Suprapubic skin (tissue), 4 donors: ENCODE measurements at regions not wholly inside any gene's neighbourhood (a gene's known extent, or its start where the extent isn't known, plus 50 kb on each side); places are given as distances from the start of the nearest gene placed in this dataset.

Experiments used
- DNase-seq, 2 donors: peaks; one replicate each; pipeline ENCODE4 v3.0.0-alpha.2; 2019; ENCODE audit warnings: low spot score in 2 of 2
- H3K27ac ChIP-seq: fragments of 200-600 bp; sonication (generic); one replicate; pipeline ENCODE4 v1.5.1; 2019
- H3K27me3 ChIP-seq: fragments of 200-600 bp; sonication (generic); one replicate; pipeline ENCODE4 v1.5.1; 2019
- H3K36me3 ChIP-seq: fragments of 200-600 bp; sonication (generic); one replicate; pipeline ENCODE4 v1.5.1; 2019
- H3K4me1 ChIP-seq: fragments of 200-600 bp; sonication (generic); one replicate; pipeline ENCODE4 v1.5.1; 2019
- H3K4me3 ChIP-seq: fragments of 200-600 bp; sonication (generic); one replicate; pipeline ENCODE4 v1.5.1; 2019; ENCODE audit warnings: mild to moderate bottlenecking
- H3K9me3 ChIP-seq: fragments of 200-600 bp; sonication (generic); one replicate; pipeline ENCODE4 v1.5.1; 2019
- EP300 ChIP-seq: sonication (generic); formaldehyde crosslinking; IDR thresholded peaks from one replicate; pipeline ENCODE4 v1.6.1; 2017; ENCODE audit warnings: antibody characterized with exemption
- POLR2A ChIP-seq, 2 donors: fragments of 450-650 bp; IDR thresholded peaks; one replicate each; pipeline ENCODE4 v1.6.1; 2017; ENCODE audit warnings: antibody characterized with exemption in 2 of 2, mild to moderate bottlenecking in 2 of 2, moderate library complexity in 2 of 2
- POLR2AphosphoS5 ChIP-seq, 3 donors: sonication (generic); formaldehyde crosslinking; IDR thresholded peaks; one replicate each; pipeline ENCODE4 v1.6.1; 2017; ENCODE audit warnings: antibody characterized with exemption in 3 of 3
- WGBS: methylation state at CpG from one replicate; pipeline ENCODE4 v1.1.5; 2018; 5-methylcytosine and 5-hydroxymethylcytosine counted together
- TF ChIP-seq, protein P1 (sequence below), 2 donors: fragments of 200-600 bp in 1 of 2; fragments of 450-650 bp in 1 of 2; sonication (generic) in 1 of 2; IDR thresholded peaks; one replicate each; pipeline ENCODE4 v1.5.1; 2016 to 2019; ENCODE audit warnings: antibody characterized with exemption in 2 of 2, mild to moderate bottlenecking in 1 of 2, moderate library complexity in 1 of 2

DNA sequence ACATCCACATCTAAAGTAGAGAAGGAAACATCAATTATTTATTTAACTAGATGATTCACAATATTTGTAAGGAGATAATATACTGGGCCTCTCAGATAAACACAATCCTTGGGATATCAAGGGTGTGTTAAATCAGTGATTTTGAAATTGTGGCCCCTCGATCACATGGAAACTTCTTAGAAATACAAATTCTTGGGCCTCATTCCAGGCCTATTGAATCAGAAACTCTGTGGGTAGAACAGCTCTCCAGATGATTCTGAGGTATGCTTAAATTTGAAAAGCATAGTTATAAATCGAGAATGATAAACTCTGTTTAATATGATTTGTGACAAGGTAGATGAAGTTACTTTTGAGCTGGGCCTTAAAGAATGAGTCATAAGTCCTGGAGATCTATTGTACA, 64.3 kb upstream of the GPR174 start:
- Histone ChIP-seq H3K36me3 (no peaks in the 10 kb centered on the region), H3K27ac (no peak overlapping the region), H3K4me3 (no peak overlapping the region), H3K27me3 (no peaks in the 10 kb centered on the region), H3K4me1 (no peaks in the 10 kb centered on the region), H3K9me3 (no peaks in the 10 kb centered on the region)
- 64% methylated on average over 2 of the region's 2 CpGs for WGBS
- DNase-seq, result no peak
- TF ChIP-seq POLR2AphosphoS5 (IDR thresholded peaks at IDR 0.05) (no peak), POLR2A (IDR thresholded peaks at IDR 0.05) (no peak)

DNA sequence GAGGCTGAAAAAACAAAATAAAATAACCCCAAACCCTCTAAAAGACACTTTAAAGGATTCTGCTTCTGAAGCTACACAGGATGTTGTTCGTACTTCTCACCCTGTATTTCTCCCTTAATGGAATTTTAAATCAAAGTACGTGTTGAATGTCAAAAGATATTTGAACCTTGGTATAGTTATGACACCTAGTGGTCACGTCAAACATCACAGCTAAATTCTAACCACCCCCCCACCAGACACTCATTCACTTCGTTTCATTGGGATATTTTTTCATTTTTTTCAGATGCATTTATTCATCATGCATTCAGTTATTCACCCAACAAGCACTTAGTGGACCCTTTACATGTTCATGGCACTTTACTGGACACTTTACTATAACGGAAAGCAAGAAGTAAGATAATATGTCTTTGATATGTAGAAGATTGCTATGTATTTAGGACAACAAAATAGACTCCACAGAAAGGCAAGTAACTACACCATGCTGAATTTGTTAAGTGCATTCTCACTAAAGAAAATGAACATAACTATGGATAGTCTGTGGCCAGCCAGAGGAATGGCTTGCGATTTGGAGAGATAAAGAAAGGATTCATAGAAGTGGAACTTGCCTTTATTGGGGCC, 62.5 kb upstream of the GPR174 start:
- Histone ChIP-seq H3K36me3 (no peaks in the 10 kb centered on the region), H3K27me3 (no peaks in the 10 kb centered on the region), H3K9me3 (no peaks in the 10 kb centered on the region), H3K4me1 (no peaks in the 10 kb centered on the region), H3K4me3 (no peak overlapping the region), H3K27ac (no peak overlapping the region)
- no peak for DNase-seq
- TF ChIP-seq, protein P1, sequence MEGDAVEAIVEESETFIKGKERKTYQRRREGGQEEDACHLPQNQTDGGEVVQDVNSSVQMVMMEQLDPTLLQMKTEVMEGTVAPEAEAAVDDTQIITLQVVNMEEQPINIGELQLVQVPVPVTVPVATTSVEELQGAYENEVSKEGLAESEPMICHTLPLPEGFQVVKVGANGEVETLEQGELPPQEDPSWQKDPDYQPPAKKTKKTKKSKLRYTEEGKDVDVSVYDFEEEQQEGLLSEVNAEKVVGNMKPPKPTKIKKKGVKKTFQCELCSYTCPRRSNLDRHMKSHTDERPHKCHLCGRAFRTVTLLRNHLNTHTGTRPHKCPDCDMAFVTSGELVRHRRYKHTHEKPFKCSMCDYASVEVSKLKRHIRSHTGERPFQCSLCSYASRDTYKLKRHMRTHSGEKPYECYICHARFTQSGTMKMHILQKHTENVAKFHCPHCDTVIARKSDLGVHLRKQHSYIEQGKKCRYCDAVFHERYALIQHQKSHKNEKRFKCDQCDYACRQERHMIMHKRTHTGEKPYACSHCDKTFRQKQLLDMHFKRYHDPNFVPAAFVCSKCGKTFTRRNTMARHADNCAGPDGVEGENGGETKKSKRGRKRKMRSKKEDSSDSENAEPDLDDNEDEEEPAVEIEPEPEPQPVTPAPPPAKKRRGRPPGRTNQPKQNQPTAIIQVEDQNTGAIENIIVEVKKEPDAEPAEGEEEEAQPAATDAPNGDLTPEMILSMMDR (IDR thresholded peaks at IDR 0.05), result peak in 1 of 2 donors; percentile 29
- TF ChIP-seq POLR2A (IDR thresholded peaks at IDR 0.05), result no peak
- 16% methylated on average over 6 of the region's 6 CpGs for WGBS

DNA sequence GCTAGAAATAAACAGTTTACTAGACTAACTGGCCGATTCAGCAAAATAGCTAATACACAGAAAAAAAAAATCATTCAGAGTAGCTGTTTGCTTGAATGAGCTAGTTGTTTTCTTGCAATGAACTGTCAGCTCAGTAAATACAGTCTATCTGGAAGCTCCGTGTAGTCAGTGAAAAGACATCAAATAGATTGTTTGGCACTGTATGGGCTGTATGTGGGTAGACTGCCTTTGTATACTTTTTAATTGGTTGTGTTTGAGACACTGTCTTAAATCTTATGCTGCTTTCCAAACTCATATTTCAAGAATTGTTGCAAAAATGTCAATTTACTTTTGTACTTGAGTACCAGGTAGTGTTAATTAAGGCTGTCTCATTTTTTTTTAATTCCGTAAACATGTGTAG, 61.6 kb upstream of the GPR174 start:
- Histone ChIP-seq H3K27ac (no peak overlapping the region), H3K27me3 (no peaks in the 10 kb centered on the region), H3K36me3 (no peaks in the 10 kb centered on the region), H3K9me3 (no peaks in the 10 kb centered on the region), H3K4me3 (no peak overlapping the region), H3K4me1 (no peaks in the 10 kb centered on the region)
- TF ChIP-seq, protein P1 (IDR thresholded peaks at IDR 0.05), result no peak
- TF ChIP-seq EP300 (no peak), POLR2A (IDR thresholded peaks at IDR 0.05) (no peak), POLR2AphosphoS5 (IDR thresholded peaks at IDR 0.05) (no peak)
- no peak for DNase-seq
- 54% methylated on average over 3 of the region's 3 CpGs for WGBS

DNA sequence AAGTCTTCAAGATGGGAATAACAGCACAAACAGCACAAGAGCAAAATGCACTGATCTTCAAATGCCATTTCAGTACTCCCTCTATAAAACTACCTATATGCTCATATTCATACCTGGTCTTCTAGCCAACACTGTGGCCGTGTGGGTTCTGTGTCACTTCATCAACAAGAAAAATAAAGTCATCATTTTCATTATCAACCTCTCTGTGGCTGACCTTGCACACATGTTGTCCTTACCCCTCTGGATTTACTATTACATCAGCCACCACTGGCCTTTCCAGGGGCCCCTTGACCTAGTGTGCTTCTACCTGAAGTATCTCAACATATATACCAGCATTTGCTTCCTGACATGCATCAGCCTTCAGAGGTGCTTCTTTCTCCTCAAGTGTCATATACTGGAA, 59.6 kb upstream of the GPR174 start:
- H3K4me3 ChIP-seq, result no peak overlapping the region
- no peaks in the 10 kb centered on the region for H3K9me3 ChIP-seq
- no peaks in the 10 kb centered on the region for H3K27me3 ChIP-seq
- WGBS, result 68% methylated on average over 1 of the region's 1 CpG
- no peaks in the 10 kb centered on the region for H3K4me1 ChIP-seq
- no peak overlapping the region for H3K27ac ChIP-seq
- no peak for TF ChIP-seq POLR2A (IDR thresholded peaks at IDR 0.05)
- no peak for TF ChIP-seq POLR2AphosphoS5 (IDR thresholded peaks at IDR 0.05)
- TF ChIP-seq EP300, result no peak
- TF ChIP-seq, protein P1 (IDR thresholded peaks at IDR 0.05), result no peak
- H3K36me3 ChIP-seq, result no peaks in the 10 kb centered on the region
- DNase-seq, result no peak

DNA sequence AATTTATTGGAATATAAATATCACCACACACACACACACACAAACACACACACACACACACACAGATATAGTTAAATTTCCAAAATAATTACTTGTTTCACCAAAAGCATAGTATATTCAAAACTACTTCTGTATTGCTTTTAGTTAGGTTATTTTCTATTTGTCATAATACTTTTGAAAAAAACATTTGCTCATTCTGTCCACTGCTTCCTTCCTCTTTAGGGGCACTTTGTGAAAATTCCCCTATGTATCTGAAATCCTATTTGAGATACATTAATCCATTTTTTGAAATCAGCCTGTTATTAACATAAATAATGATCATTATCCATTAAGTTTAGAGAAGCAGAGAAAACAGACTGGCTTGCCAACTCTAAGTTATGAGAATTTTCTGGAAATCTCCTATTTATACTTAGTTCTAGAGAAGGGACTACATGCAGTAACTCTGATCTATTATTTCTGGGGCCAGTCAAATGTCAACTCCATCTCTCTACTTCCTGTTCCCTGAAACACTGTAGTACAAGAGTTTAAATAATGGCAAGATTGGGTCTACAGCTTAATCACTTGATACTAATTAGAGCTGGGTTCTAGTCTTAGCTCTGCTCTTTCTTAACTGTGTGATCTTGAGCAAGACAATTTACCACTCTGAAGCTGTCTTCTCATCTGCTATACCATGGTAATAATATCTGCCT, 54.4 kb upstream of the GPR174 start:
- Histone ChIP-seq H3K9me3 (no peaks in the 10 kb centered on the region), H3K36me3 (no peaks in the 10 kb centered on the region), H3K4me1 (no peaks in the 10 kb centered on the region), H3K27me3 (no peaks in the 10 kb centered on the region), H3K4me3 (no peak overlapping the region), H3K27ac (no peak overlapping the region)
- DNase-seq, result no peak
- no peak for TF ChIP-seq POLR2A (IDR thresholded peaks at IDR 0.05)
- no peak for TF ChIP-seq EP300
- TF ChIP-seq, protein P1 (IDR thresholded peaks at IDR 0.05), result no peak
- TF ChIP-seq POLR2AphosphoS5 (IDR thresholded peaks at IDR 0.05), result no peak
